COR-L47 (cell line): ENCODE measurements at regions not wholly inside any gene's neighbourhood (a gene's known extent, or its start where the extent isn't known, plus 50 kb on each side); places are given as distances from the start of the nearest gene placed in this dataset.
A peak's percentile ranks its signal among the peaks of the same experiment; 100 is the strongest.
"Not testable (repeated sequence)": the region's sequence is repeated elsewhere in the genome, so short reads cannot be mapped to it uniquely, and the experiment has no call there.

Experiments
- DNase-seq: peaks from one replicate; lab custom pipeline; 2025; lab: John Stamatoyannopoulos, UW

DNA sequence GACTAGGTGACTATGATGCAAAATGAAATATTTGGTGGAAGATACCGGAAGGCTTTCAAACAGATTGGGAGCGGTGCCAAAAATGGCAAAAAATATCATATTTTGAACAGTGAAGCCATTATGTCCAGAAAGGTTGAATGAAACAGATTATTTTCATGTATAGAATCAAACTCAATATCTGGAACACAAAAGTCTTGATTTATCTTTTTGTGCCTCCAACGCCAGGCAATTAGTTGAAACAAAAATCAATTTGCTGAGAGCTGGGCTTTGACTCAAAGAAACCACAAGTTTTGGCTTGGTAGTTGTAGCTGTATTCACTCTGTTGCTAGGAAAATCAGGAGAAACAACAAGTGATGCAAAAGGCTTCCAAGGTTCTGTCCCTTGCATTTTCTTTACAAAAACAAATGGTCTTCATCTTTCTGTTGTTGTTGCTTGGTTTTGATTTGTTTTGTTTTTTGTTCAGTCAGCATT, 421.7 kb upstream of the TYRP1 start:
- no peak for DNase-seq

DNA sequence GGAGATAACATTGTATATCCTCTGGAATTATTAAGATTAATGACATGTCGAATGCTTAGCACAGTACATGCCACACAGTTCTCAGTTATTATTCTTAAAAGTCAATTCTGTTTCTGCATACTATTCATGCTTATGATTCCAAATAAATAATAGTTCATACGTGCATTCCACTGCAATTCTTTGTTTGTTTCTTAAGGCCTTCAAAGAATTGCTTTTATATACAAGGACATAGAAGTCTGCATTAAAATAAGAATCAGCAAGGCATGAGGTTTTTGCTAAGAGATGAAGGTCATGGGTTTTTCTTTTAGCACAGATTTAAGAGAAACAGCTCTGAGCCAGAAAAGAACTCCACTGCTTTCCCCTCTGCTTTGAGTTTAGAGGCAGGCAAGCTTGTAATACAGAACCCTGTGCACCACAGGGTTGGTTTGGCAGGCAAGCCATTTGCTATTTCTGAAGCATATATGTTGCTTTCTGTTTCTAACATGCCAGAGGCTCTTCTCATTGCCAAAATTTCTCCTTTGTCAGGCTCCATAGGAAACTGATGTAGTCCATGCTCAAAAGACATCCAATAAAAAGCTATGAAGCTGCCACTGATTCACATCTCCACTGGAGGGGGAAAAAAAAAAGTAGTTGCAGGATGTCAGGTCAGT, 420.6 kb upstream of the TYRP1 start:
- no peak for DNase-seq

DNA sequence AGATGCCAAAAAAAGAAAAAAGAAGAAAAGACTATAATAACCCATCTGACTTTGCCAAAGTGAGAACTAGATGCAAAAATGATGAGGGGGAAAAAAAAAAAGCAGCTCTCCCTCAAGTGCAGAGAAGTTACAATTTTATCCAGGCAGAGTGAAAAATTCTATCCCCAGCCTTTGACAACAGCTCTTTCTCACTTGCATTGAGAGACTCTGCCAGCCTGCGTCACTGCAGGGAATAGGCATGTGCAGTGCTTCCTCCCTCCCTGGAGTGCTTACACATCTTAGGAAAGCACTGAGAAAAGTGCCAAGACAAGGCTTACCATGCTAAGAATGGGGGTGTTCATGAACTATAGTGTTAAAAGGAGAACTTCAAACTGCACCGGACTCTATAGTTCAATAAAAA, 418.6 kb upstream of the TYRP1 start:
- no peak for DNase-seq

- no peak for DNase-seq
These were observed 416.7 kb upstream of the TYRP1 start for GRCh38 chr9:12276505-12276904.

DNA sequence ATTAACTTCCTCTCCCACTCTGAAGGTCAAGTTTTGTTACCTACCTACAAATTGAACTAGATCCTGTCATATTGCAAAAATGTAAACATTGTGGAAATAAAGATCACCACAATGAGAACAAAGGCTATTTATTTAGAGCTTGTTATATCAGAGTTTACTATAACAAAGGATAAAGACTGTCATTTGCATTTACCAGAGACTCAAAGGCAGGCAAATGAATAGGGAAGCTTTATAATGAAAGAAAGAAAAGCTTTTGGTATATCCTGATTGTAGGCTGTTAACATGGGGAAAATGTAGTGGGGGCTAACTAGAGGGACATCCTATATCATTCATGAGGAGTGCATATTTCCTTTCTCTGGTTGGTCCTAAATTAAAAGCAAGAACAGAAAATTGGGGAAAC, 403.5 kb upstream of the TYRP1 start:
- DNase-seq: peak; percentile 36

- no peak for DNase-seq
These were observed 402.9 kb upstream of the TYRP1 start for GRCh38 chr9:12290166-12290869.

DNA sequence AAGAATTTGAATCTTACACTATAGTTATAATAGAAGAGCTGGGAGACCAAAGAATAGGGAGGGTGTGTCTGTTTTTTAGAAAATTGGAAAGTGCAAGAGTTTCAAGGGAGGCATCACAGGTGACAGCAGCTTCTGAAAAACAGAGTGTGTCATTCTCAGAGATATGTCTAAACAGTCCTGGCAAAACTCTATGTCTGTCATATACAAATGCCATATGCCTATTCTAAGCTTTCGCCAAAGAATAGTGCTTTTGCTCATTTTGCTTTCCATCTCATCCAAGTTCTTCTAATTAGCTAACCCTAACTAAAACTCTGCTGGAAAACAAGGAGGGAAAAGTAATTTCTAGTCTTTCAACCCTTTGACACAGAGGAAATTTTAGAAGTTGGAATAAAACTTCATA, 388.0 kb upstream of the TYRP1 start:
- no peak for DNase-seq

DNA sequence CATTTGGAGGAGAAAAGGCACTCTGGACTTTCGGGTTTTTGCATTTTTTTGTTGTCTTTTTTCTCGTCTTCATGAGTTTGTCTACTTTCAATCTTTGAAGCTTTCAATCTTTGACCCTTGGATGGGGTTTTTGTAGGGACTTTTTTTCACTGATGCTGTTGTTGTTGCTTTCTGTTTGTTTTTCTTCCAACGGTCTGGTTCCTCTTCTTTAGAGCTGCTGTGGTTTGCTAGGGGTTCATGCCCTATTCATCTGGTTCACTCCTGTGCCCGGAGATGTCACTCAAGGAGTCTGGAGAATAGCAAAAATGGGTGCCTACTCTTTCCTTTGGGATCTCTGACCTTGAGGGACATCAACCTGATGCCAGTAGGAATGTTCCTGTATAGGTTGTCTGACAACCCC, 378.6 kb upstream of the TYRP1 start:
- no peak for DNase-seq

DNA sequence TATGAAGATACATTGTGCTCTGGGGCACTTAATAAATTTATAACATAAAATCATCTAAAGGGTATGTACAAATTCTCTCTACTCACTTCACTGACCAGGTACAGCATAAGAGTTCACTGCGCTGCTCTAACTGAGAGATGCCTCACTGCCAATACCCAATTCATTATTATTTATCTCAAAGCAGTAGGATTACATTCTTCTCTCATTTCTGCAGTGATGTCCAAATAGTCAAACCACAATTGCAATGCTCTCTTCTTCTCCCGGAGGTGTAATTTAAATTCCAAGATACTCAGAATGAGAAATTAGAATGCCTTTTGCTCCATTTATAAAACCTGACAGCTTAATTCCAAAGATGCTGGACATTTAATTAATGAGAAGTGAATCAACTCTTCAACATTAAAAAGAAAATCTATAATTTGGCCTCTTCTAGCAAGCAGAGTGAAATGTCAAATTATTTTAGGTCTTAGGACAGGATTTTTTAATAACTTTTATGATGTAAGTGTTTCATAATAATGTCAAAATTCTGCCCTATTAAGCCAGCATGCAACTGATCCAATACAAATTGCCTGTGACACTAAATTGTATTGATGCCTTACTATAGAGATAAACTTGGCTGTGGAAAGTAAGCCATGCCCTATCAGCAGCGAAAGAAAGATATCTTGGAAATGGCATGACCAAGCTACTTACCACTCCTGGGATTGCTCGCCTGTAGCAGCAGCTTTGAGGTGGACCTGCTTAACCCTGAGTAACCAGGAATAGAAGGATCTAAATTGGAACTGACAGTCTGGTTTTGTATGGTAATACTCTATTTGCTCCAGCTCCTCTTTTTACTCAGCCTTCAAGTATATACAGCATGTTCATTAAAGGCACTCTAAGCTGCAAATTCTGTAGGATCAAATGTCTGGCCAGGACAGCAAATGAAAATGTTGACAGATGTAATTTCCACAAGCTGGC, 374.2 kb upstream of the TYRP1 start:
- no peak for DNase-seq

DNA sequence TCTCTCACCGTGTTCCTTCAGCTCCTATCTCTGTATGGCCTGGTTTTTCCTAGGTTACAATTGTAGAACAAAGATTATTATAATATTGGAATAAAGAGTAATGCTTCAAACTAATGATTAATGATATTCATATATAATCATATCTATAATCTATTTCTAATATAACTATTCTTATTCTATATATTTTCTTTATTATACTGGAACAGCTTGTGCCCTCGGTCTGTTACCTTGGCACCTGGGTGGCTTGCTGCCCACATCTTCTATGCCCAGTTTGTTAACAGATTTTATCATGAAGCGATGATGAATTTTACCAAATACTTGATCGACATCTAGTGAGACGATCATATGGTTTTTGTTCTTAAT, 363.6 kb upstream of the TYRP1 start:
- no peak for DNase-seq

GRCh38 chr9:12333966-12334365, 359.2 kb upstream of the TYRP1 start:
- not testable (repeated sequence) for DNase-seq

DNA sequence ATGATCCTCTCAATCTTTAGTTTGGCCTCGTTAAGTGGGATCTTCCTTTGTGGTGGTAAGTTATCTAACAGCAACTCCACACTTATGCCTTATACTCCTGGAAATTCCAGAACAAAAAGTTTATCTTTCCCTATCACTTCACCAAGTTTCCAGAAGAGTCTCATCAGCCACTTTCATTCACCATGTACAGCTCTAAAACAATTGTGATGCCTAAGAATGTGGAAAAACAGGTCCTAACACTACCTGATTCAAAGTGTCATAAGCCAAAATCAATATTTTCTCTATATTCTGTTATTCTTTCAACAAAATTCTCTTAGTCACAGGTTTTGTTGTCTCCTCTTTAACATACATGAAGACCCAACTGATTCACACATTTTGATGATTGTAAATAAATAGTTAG, 342.4 kb upstream of the TYRP1 start:
- DNase-seq: no peak

DNA sequence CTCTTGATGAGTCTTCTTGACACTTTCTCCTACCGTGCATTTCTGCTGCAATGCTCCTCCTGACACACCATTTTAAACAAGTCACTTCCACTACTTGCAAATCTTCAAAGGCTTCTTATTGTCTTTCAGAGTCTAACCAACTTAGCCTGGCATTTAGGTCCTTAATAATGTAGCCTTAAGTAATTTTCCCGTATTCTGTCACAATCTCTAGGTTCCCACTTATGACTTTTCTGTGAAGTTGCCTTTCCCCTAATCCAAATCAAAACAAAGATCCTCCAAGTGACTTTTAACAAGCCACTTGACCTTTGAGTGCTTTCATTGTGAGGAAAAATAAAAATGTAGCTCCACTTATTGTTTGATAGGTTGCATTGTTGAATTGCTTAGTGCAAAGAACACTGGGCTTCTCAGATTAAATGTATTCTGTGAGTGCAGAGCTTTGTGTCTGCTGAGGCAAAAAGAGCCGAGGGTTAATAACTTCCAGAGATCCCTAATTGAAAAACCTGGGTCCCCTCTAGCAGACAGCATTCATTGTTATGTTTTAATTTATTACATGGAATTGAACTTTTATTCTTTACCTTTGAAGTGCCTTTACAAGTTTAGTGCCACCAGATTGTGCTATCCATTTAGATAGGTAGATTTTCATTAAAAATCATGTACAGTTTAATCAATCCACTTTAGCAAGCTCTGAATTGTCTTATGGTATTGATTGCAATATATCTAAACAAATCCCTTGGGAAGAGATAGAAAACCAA, 341.7 kb upstream of the TYRP1 start:
- DNase-seq: no peak

DNA sequence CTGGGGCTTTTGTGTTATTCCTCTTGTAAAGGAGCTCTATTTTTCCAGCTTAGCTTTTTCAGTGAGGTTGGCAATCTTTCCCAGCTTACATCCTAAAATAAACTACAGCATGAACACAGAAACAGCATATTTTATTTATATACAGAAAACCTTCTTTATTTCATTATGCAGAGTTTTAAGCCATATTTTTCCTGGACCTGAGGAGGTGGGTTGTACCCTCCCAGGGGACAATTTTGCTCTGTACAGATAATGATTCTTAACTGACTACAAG, 341.2 kb upstream of the TYRP1 start:
- no peak for DNase-seq

GRCh38 chr9:12363439-12363838, 329.7 kb upstream of the TYRP1 start:
- DNase-seq: no peak

- no peak for DNase-seq
These were observed 324.6 kb upstream of the TYRP1 start for GRCh38 chr9:12368569-12368968.

GRCh38 chr9:12391839-12392509, 301.2 kb upstream of the TYRP1 start:
- DNase-seq: no peak

GRCh38 chr9:12394105-12394504, 299.1 kb upstream of the TYRP1 start:
- DNase-seq: no peak

DNA sequence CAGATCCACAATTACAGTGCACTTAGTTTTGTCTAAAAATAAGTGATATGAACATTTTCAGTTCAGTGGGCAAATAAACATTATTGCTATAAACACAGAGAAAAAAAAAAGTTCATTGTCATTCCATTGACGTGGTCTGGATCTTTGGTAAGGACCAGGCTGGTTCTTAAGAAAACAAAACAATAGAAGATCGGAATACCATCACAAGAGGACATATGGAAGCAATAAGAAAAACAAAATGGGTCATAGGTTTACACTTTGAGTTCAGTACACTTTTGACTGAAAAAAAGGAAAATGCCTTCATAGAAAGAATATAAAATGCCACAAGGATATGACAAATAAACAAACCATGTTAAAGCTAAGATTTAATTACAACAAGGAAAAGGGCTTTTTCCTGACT, 289.5 kb upstream of the TYRP1 start:
- DNase-seq: no peak

DNA sequence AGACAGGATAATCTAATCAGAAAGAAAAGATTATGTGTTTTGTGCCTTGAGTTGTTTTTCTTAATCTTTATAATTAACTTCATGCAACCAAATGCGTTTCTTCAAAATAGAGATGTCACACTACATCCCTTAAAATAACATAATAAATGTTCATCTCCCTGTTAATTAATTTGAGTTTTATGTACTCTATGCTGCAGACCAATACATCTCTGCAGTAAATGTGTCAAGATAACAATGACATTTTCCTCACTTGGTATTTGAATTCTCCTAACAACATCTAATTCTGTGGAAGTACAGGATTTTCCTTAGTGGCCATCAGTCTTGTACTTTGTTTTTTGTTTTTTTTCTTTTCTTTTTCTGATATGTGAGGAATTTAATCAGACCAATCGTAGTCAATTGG, 279.2 kb upstream of the TYRP1 start:
- DNase-seq: no peak

DNA sequence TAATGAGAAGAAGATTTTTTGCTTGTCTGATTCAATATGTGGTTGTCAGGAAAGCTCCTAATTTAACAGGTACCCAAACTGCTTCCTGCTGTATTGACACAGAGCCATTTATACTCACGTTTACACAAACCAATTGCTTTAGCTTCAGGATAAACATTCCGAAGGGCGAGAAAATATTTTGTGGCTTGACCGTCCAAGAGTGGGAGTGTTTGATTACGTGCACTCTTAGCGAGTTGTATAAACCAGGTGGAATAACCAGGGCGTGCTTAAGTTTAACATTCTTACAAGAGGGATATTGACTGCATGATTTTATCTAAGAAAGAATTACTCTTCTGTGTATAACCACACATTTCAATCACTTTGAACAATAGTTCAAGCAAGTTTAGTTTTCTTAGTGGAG, 278.7 kb upstream of the TYRP1 start:
- no peak for DNase-seq

GRCh38 chr9:12415361-12415760, 277.8 kb upstream of the TYRP1 start:
- no peak for DNase-seq
